ENCODE measurements at regions not wholly inside any gene's neighbourhood (a gene's known extent, or its start where the extent isn't known, plus 50 kb on each side); places are given as distances from the start of the nearest gene placed in this dataset.

DNA sequence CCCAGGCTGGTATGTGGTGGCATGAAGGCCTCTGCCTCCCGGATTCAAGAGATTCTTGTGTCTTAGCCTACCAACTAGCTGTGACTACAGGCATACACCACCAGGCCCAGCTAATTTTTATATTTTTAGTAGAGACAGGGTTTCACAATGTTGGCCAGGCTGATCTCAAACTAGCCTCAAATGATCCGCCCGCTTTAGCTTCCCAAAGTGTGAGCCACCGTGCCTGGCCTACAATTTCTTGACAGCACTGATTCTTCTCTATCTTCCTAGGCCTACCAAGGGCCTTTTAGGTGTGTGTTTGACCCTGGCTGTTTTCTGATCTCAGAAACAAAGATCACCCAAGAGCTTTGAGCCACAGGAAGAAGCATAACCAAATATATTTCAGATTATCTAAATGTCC is 540.8 kb upstream of the ADAMTS5 start:
- Histone ChIP-seq H3K9me3 (ENCODE audit: severe bottlenecking) (no peaks in the 10 kb centered on the region), H3K4me3 (ENCODE audit: low read depth, low read length) (no peak overlapping the region), H3K36me3 (no peaks in the 10 kb centered on the region), H3K27me3 (ENCODE audit: insufficient read depth, low read depth, severe bottlenecking) (peaks cover 26% of the 10 kb centered on the region), H3K27ac (no peak overlapping the region)
- DNase-seq: no peak
- TF ChIP-seq, protein P1, sequence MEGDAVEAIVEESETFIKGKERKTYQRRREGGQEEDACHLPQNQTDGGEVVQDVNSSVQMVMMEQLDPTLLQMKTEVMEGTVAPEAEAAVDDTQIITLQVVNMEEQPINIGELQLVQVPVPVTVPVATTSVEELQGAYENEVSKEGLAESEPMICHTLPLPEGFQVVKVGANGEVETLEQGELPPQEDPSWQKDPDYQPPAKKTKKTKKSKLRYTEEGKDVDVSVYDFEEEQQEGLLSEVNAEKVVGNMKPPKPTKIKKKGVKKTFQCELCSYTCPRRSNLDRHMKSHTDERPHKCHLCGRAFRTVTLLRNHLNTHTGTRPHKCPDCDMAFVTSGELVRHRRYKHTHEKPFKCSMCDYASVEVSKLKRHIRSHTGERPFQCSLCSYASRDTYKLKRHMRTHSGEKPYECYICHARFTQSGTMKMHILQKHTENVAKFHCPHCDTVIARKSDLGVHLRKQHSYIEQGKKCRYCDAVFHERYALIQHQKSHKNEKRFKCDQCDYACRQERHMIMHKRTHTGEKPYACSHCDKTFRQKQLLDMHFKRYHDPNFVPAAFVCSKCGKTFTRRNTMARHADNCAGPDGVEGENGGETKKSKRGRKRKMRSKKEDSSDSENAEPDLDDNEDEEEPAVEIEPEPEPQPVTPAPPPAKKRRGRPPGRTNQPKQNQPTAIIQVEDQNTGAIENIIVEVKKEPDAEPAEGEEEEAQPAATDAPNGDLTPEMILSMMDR (IDR thresholded peaks at IDR 0.05; ENCODE audit: low read depth, low read length): no peak

DNA sequence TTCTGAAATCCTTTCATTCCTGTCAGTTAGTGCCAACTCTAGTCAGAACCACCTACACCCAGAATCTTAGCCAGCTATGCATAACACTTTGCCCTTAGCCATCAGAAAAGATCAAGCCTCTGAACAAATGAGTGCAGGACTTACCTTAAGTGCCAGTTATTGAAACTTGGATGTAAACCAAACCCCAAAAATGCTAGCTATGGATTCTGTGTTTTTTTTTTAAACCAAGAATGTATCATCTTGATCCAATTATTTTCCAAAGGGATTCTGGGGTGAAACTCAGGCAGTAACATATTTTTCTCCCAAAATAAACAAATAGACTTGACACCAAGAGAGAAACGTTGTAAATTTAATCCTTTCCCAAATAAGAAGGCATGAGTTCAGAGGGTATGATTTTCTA is 538.6 kb upstream of the ADAMTS5 start:
- Histone ChIP-seq H3K36me3 (no peaks in the 10 kb centered on the region), H3K9me3 (ENCODE audit: severe bottlenecking) (no peaks in the 10 kb centered on the region), H3K27ac (no peak overlapping the region), H3K4me3 (ENCODE audit: low read depth, low read length) (no peak overlapping the region), H3K27me3 (ENCODE audit: insufficient read depth, low read depth, severe bottlenecking) (peaks cover 42% of the 10 kb centered on the region)
- no peak for DNase-seq
- TF ChIP-seq, protein P1 (IDR thresholded peaks at IDR 0.05; ENCODE audit: low read depth, low read length): no peak

DNA sequence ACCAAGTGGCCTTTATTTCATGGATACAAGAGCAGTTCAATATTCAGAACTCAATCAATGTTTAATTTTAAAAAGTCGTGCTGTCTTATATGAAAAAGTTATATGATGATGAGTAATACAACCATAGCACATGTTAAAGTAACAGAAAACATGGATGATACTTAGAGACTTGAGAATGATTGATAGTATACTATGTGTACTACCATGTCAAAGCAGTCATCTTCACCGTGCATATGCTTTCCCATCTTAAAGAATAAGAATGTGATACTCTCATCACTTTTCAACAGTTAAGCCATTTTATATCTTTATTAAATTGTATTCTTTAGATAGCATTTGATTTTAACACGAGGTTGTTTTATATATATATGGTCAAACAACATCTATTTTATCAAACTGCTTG is 535.9 kb upstream of the ADAMTS5 start:
- no peak for DNase-seq
- Histone ChIP-seq H3K27ac (no peak overlapping the region), H3K4me3 (ENCODE audit: low read depth, low read length) (no peak overlapping the region), H3K9me3 (ENCODE audit: severe bottlenecking) (no peaks in the 10 kb centered on the region), H3K27me3 (ENCODE audit: insufficient read depth, low read depth, severe bottlenecking) (peaks cover 48% of the 10 kb centered on the region), H3K36me3 (no peaks in the 10 kb centered on the region)
- TF ChIP-seq, protein P1 (IDR thresholded peaks at IDR 0.05; ENCODE audit: low read depth, low read length): no peak

DNA sequence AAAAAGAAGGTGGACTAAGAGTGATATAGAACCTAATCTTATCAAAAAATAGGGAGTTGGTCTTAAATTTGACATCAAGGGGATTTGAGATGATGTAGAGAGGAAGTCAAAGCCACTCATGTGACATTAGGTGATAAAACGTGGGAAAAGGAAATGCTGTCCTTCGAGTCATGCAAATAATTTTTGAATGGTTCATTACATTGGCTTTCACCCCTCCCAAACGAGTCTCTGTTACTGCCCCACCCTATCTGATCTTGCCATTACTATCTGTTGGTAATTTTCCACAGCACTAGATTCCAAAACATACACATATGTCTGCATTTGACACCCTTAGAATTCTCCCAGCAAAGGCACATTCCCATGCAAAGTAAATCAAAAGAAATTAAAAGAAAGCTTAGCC is 531.1 kb upstream of the ADAMTS5 start:
- no peak for DNase-seq
- TF ChIP-seq, protein P1 (IDR thresholded peaks at IDR 0.05; ENCODE audit: low read depth, low read length): no peak
- no peaks in the 10 kb centered on the region for H3K9me3 ChIP-seq (ENCODE audit: severe bottlenecking)
- H3K27me3 ChIP-seq (ENCODE audit: insufficient read depth, low read depth, severe bottlenecking): peaks cover 58% of the 10 kb centered on the region
- H3K4me3 ChIP-seq (ENCODE audit: low read depth, low read length): no peak overlapping the region
- no peak overlapping the region for H3K27ac ChIP-seq
- no peaks in the 10 kb centered on the region for H3K36me3 ChIP-seq

DNA sequence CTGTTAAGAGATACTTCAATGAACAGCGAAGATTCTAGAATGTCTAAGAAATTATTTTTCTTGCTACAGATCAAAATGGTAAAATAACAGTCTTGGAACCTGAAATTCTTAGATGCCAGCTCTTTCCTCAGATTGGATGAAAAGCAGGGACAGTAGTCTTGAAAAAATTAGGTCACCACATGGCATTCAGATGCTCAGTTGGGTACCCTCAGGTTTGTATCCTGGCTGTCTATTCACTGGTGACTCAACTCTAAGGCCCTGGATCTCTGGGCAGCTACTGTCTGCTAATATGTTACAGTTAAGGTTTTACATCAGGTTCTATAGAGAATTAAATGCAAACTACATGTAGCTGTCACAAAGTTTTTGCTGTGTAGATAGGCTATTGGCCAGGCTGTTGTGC is 528.9 kb upstream of the ADAMTS5 start:
- Histone ChIP-seq H3K36me3 (no peaks in the 10 kb centered on the region), H3K27me3 (ENCODE audit: insufficient read depth, low read depth, severe bottlenecking) (peaks cover 55% of the 10 kb centered on the region), H3K4me3 (ENCODE audit: low read depth, low read length) (no peak overlapping the region), H3K9me3 (ENCODE audit: severe bottlenecking) (no peaks in the 10 kb centered on the region), H3K27ac (no peak overlapping the region)
- no peak for DNase-seq
- TF ChIP-seq, protein P1 (IDR thresholded peaks at IDR 0.05; ENCODE audit: low read depth, low read length): no peak

DNA sequence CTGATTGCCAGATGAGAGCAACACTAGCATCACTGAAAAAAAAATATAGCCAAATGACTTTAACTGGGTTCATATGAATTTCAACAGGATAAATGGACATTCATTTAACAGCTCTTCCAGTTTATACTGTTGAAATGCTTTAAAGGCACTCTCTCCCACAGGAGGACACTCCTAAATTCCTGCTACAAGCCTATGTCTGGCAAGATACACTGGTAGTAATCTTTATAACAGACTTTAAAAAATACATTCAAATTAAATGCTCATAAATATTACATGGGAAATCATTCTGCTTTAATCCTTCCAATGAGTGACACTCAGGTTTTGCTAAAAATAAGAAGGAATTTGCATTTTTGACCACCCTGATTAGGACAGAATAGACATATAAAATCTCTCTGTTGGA is 526.7 kb upstream of the ADAMTS5 start:
- TF ChIP-seq, protein P1 (IDR thresholded peaks at IDR 0.05; ENCODE audit: low read depth, low read length): no peak
- no peak for DNase-seq
- H3K9me3 ChIP-seq (ENCODE audit: severe bottlenecking): no peaks in the 10 kb centered on the region
- no peak overlapping the region for H3K27ac ChIP-seq
- H3K36me3 ChIP-seq: no peaks in the 10 kb centered on the region
- H3K27me3 ChIP-seq (ENCODE audit: insufficient read depth, low read depth, severe bottlenecking): peaks cover 55% of the 10 kb centered on the region
- H3K4me3 ChIP-seq (ENCODE audit: low read depth, low read length): no peak overlapping the region
